A204.1 (cell line): ENCODE measurements at regions not wholly inside any gene's neighbourhood (a gene's known extent, or its start where the extent isn't known, plus 50 kb on each side); places are given as distances from the start of the nearest gene placed in this dataset.
"Not testable (repeated sequence)": the region's sequence is repeated elsewhere in the genome, so short reads cannot be mapped to it uniquely, and the experiment has no call there.

Experiments used
- FAIRE-seq: peaks from 2 replicates; lab custom pipeline; 2012; peaks lifted over from hg19 to GRCh38; lab: Jason Lieb, UNC

- FAIRE-seq, result no peak
Measured at GRCh38 chr14:103186909-103187586, 63.8 kb downstream of the TNFAIP2 start.

- FAIRE-seq, result no peak
Measured at GRCh38 chr14:103187911-103188310, 64.7 kb downstream of the TNFAIP2 start.

- FAIRE-seq, result no peak
Measured at GRCh38 chr14:103188810-103189480, 65.7 kb downstream of the TNFAIP2 start.

GRCh38 chr14:103189481-103190470 is 66.5 kb downstream of the TNFAIP2 start:
- no peak for FAIRE-seq

- FAIRE-seq, result no peak
Measured at GRCh38 chr14:103190741-103191140, 67.5 kb downstream of the TNFAIP2 start.

- no peak for FAIRE-seq
Measured at GRCh38 chr14:103191844-103192243, 68.6 kb downstream of the TNFAIP2 start.

- FAIRE-seq, result no peak
Measured at GRCh38 chr14:103192246-103192840, 69.1 kb downstream of the TNFAIP2 start.

GRCh38 chr14:103192861-103193260 is 69.6 kb downstream of the TNFAIP2 start:
- FAIRE-seq, result not testable (repeated sequence)

GRCh38 chr14:103193491-103193890 is 70.2 kb downstream of the TNFAIP2 start:
- not testable (repeated sequence) for FAIRE-seq

GRCh38 chr14:103194256-103195045 is 71.2 kb downstream of the TNFAIP2 start:
- FAIRE-seq, result no peak

- FAIRE-seq, result no peak
Measured at GRCh38 chr14:103195828-103196615, 72.8 kb downstream of the TNFAIP2 start.

- FAIRE-seq, result no peak
Measured at GRCh38 chr14:103196716-103197115, 73.5 kb downstream of the TNFAIP2 start.

- no peak for FAIRE-seq
Measured at GRCh38 chr14:103198131-103199105, 75.2 kb downstream of the TNFAIP2 start.

- FAIRE-seq, result no peak
Measured at GRCh38 chr14:103199124-103199523, 75.9 kb downstream of the TNFAIP2 start.

GRCh38 chr14:103201801-103202200 is 78.5 kb downstream of the TNFAIP2 start:
- FAIRE-seq, result no peak

- no peak for FAIRE-seq
Measured at GRCh38 chr14:103204852-103205540, 81.7 kb downstream of the TNFAIP2 start.

- no peak for FAIRE-seq
Measured at GRCh38 chr14:103205541-103205906, 82.3 kb downstream of the TNFAIP2 start.

GRCh38 chr14:103206023-103206481 is 82.8 kb downstream of the TNFAIP2 start:
- FAIRE-seq, result no peak
